ENCODE measurements at regions not wholly inside any gene's neighbourhood (a gene's known extent, or its start where the extent isn't known, plus 50 kb on each side); places are given as distances from the start of the nearest gene placed in this dataset.
A peak's percentile ranks its signal among the peaks of the same experiment; 100 is the strongest.

- Histone ChIP-seq H3K36me3 (ENCODE audit: control insufficient read depth, insufficient read depth, low read length) (no peaks in the 10 kb centered on the region), H3K4me3 (ENCODE audit: low read length) (no peak overlapping the region), H3K27ac (ENCODE audit: low read depth, low read length) (no peak overlapping the region), H3K4me1 (ENCODE audit: control insufficient read depth, insufficient read depth, low read length) (no peaks in the 10 kb centered on the region), H3K27me3 (ENCODE audit: control insufficient read depth, insufficient read depth, low read length, poor library complexity, severe bottlenecking) (no peaks in the 10 kb centered on the region), H3K9me3 (ENCODE audit: control insufficient read depth, low read length) (no peaks in the 10 kb centered on the region), H3K9ac (ENCODE audit: extremely low read depth, low read length, poor library complexity, severe bottlenecking) (no peak overlapping the region)
- H3K27ac Mint-ChIP-seq, result no peak overlapping the region
- H3K4me1 Mint-ChIP-seq, result peaks cover 12% of the 10 kb centered on the region
- H3K4me3 Mint-ChIP-seq, result no peak overlapping the region
- DNase-seq, result peak; percentile 53
- H3K9me3 Mint-ChIP-seq, result peaks cover 8% of the 10 kb centered on the region
- H3K27me3 Mint-ChIP-seq (ENCODE audit: insufficient read depth), result no peaks in the 10 kb centered on the region
- TF ChIP-seq CTCF (conservative IDR thresholded peaks at IDR 0.05), result peak; percentile 49
- H3K36me3 Mint-ChIP-seq (ENCODE audit: low read depth), result no peaks in the 10 kb centered on the region
These were observed 269.2 kb upstream of the CTNNB1 start for GRCh38 chr3:40930131-40930538.

- Mint-ChIP-seq H3K27me3 (ENCODE audit: insufficient read depth) (no peaks in the 10 kb centered on the region), H3K36me3 (ENCODE audit: low read depth) (no peaks in the 10 kb centered on the region), H3K4me3 (no peak overlapping the region), H3K9me3 (peaks cover 8% of the 10 kb centered on the region), H3K4me1 (peaks cover 6% of the 10 kb centered on the region), H3K27ac (no peak overlapping the region)
- H3K27me3 ChIP-seq (ENCODE audit: control insufficient read depth, insufficient read depth, low read length, poor library complexity, severe bottlenecking), result no peaks in the 10 kb centered on the region
- H3K27ac ChIP-seq (ENCODE audit: low read depth, low read length), result no peak overlapping the region
- no peak for DNase-seq
- H3K36me3 ChIP-seq (ENCODE audit: control insufficient read depth, insufficient read depth, low read length), result no peaks in the 10 kb centered on the region
- TF ChIP-seq CTCF (conservative IDR thresholded peaks at IDR 0.05), result no peak
- H3K9me3 ChIP-seq (ENCODE audit: control insufficient read depth, low read length), result no peaks in the 10 kb centered on the region
- no peak overlapping the region for H3K4me3 ChIP-seq (ENCODE audit: low read length)
- no peak overlapping the region for H3K9ac ChIP-seq (ENCODE audit: extremely low read depth, low read length, poor library complexity, severe bottlenecking)
- H3K4me1 ChIP-seq (ENCODE audit: control insufficient read depth, insufficient read depth, low read length), result no peaks in the 10 kb centered on the region
These were observed 268.5 kb upstream of the CTNNB1 start for GRCh38 chr3:40930756-40931155.

DNA sequence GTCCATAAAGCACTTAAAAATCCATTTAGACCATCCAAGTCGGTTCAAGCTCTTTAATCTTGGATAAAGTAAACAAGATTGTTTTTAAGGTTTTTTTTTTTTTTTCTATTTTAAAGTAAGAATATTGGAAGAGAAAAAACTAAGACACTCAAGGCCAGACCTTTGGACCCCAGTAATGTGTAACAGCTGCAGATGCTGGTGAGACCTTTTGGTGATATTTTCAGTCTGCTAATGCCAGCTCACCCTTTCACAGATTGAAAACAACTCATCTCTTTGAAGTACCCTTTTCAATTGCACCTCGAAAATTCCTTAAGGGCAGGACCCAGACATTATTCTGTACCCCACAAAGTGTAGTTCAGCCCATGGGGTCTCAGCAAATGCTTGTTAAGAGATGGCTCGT, 260.7 kb upstream of the CTNNB1 start:
- no peak overlapping the region for H3K27ac ChIP-seq (ENCODE audit: low read depth, low read length)
- H3K4me3 ChIP-seq (ENCODE audit: low read length), result no peak overlapping the region
- Mint-ChIP-seq H3K27me3 (ENCODE audit: insufficient read depth) (no peaks in the 10 kb centered on the region), H3K9me3 (peaks cover 2% of the 10 kb centered on the region), H3K4me1 (peaks cover 2% of the 10 kb centered on the region), H3K27ac (no peak overlapping the region), H3K36me3 (ENCODE audit: low read depth) (no peaks in the 10 kb centered on the region), H3K4me3 (no peak overlapping the region)
- H3K9me3 ChIP-seq (ENCODE audit: control insufficient read depth, low read length), result no peaks in the 10 kb centered on the region
- TF ChIP-seq CTCF (conservative IDR thresholded peaks at IDR 0.05), result no peak
- no peaks in the 10 kb centered on the region for H3K4me1 ChIP-seq (ENCODE audit: control insufficient read depth, insufficient read depth, low read length)
- H3K36me3 ChIP-seq (ENCODE audit: control insufficient read depth, insufficient read depth, low read length), result no peaks in the 10 kb centered on the region
- DNase-seq, result no peak
- WGBS, 2 experiments (ENCODE audit: insufficient coverage in 1 of 2, insufficient read length in 1 of 2), result 85 to 94% methylated on average over 2 to 3 of the region's 3 CpGs
- no peak overlapping the region for H3K9ac ChIP-seq (ENCODE audit: extremely low read depth, low read length, poor library complexity, severe bottlenecking)
- no peaks in the 10 kb centered on the region for H3K27me3 ChIP-seq (ENCODE audit: control insufficient read depth, insufficient read depth, low read length, poor library complexity, severe bottlenecking)

All from endodermal cell (in vitro differentiated cells).